Naive thymus-derived CD4-positive, alpha-beta T cell (primary cell): ENCODE measurements at regions not wholly inside any gene's neighbourhood (a gene's known extent, or its start where the extent isn't known, plus 50 kb on each side); places are given as distances from the start of the nearest gene placed in this dataset.
A peak's percentile ranks its signal among the peaks of the same experiment; 100 is the strongest.

Experiments used
- ATAC-seq: fragments of 150-1000 bp; cut with Tn5 transposase; 2 replicates; pipeline ENCODE4 v1.10.0; 2021; ENCODE audit warnings: mild to moderate bottlenecking, moderate library complexity
- CTCF ChIA-PET: fragments of 350-600 bp; sonication (Branson Sonifier 250); formaldehyde crosslinking; loops from one replicate; lab custom pipeline; 2021; ENCODE audit warnings: antibody characterized with exemption; lab: Charles Lee
- POLR2A ChIA-PET: fragments of 350-600 bp; sonication (Branson Sonifier 250); formaldehyde crosslinking; loops from one replicate; lab custom pipeline; 2021; ENCODE audit warnings: antibody characterized with exemption, inconsistent platforms; lab: Charles Lee
- DNase-seq, 9 donors: peaks; one replicate each; pipeline versions ENCODE4 v3.0.0 to v3.0.0-alpha.2; 2020 to 2022; ENCODE audit warnings: mixed read lengths in 1 of 9
- H3K27ac ChIP-seq: one replicate; pipeline ENCODE4 v1.7.0; 2013; ENCODE audit warnings: mild to moderate bottlenecking, low read depth, low read length, moderate library complexity
- H3K27me3 ChIP-seq, 2 donors: one replicate each; pipeline ENCODE4 v1.7.0; 2013; ENCODE audit warnings: low read length in 2 of 2, mild to moderate bottlenecking in 2 of 2, moderate library complexity in 2 of 2; ENCODE audit not compliant: control insufficient read depth in 2 of 2, insufficient read depth in 2 of 2
- H3K36me3 ChIP-seq, 3 experiments: 1 replicate in 2 of 3; 2 replicates in 1 of 3; pipeline ENCODE4 v1.7.0; 2013; ENCODE audit warnings: low read length in 3 of 3, mild to moderate bottlenecking in 3 of 3, moderate library complexity in 1 of 3; ENCODE audit not compliant: insufficient read depth in 3 of 3, control insufficient read depth in 2 of 3
- H3K4me1 ChIP-seq, 2 donors: one replicate each; pipeline ENCODE4 v1.7.0; 2013; ENCODE audit warnings: low read length in 2 of 2, mild to moderate bottlenecking in 2 of 2, moderate library complexity in 1 of 2; ENCODE audit not compliant: control insufficient read depth in 2 of 2, insufficient read depth in 2 of 2
- H3K4me3 ChIP-seq: 2 replicates; pipeline ENCODE4 v1.7.0; 2013; ENCODE audit warnings: mild to moderate bottlenecking, low read length
- H3K9me3 ChIP-seq, 3 experiments: 1 replicate in 2 of 3; 2 replicates in 1 of 3; pipeline ENCODE4 v1.7.0; 2013; ENCODE audit warnings: low read length in 3 of 3; ENCODE audit not compliant: control insufficient read depth in 2 of 3
- H3K27ac Mint-ChIP-seq, 9 donors: one replicate each; pipeline ENCODE4 v1.8.0; 2020 to 2022; ENCODE audit warnings: mixed read lengths in 9 of 9, mild to moderate bottlenecking in 8 of 9, moderate library complexity in 5 of 9, inconsistent platforms in 2 of 9
- H3K27me3 Mint-ChIP-seq, 5 donors: one replicate each; pipeline ENCODE4 v1.8.0; 2021 to 2022; ENCODE audit warnings: mixed read lengths in 5 of 5, mild to moderate bottlenecking in 1 of 5
- H3K36me3 Mint-ChIP-seq, 5 donors: one replicate each; pipeline ENCODE4 v1.8.0; 2020 to 2022; ENCODE audit warnings: mixed read lengths in 5 of 5, mild to moderate bottlenecking in 3 of 5, inconsistent platforms in 1 of 5
- H3K4me1 Mint-ChIP-seq, 7 donors: one replicate each; pipeline ENCODE4 v1.8.0; 2020 to 2022; ENCODE audit warnings: mixed read lengths in 7 of 7, mild to moderate bottlenecking in 3 of 7, inconsistent platforms in 1 of 7
- H3K4me3 Mint-ChIP-seq, 10 donors: one replicate each; pipeline ENCODE4 v1.8.0; 2020 to 2022; ENCODE audit warnings: mild to moderate bottlenecking in 10 of 10, mixed read lengths in 10 of 10, moderate library complexity in 6 of 10, inconsistent platforms in 2 of 10
- H3K9me3 Mint-ChIP-seq, 11 donors: one replicate each; pipeline ENCODE4 v1.8.0; 2020 to 2022; ENCODE audit warnings: mixed read lengths in 11 of 11, mild to moderate bottlenecking in 4 of 11, inconsistent platforms in 1 of 11, moderate library complexity in 1 of 11
- intact Hi-C, 2 donors: fragments of 100-400 bp; cut with micrococcal nuclease; formaldehyde crosslinking; loops; one replicate each; pipeline ENCODE4 v1.15.1; 2023

DNA sequence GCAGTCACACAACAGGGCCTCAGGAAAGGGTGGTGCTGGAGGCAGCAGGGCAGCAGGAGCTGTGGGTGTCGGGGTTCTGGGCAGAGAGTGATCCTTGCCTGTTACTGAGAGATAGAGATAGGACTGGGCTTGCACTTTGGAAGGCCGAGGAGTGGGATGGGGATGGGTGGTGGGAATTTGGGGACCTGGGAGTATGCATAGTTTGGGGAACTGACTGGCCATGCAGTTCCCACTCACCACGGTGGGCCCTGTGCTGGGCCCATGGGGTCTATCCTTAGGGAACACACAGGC is 192.5 kb upstream of the LINGO1 start:
- peaks cover 0 to 2% (median 0%) of the 10 kb centered on the region in 11 donors for H3K9me3 Mint-ChIP-seq
- DNase-seq: no peak
- Histone ChIP-seq H3K36me3 (no peaks in the 10 kb centered on the region), H3K4me1 (no peaks in the 10 kb centered on the region), H3K27me3 (no peaks in the 10 kb centered on the region), H3K9me3 (no peaks in the 10 kb centered on the region), H3K27ac (no peak overlapping the region), H3K4me3 (no peak overlapping the region)
- H3K4me3 Mint-ChIP-seq: no peak overlapping the region
- intact Hi-C loops: no loop called here
- ChIA-PET CTCF (no interaction called here), POLR2A (no interaction called here)
- no peak for ATAC-seq
- H3K27ac Mint-ChIP-seq: no peak overlapping the region
- H3K27me3 Mint-ChIP-seq: peaks cover 25 to 37% (median 28%) of the 10 kb centered on the region in 5 donors
- no peaks in the 10 kb centered on the region for H3K36me3 Mint-ChIP-seq
- peaks cover 0 to 10% (median 0%) of the 10 kb centered on the region in 7 donors for H3K4me1 Mint-ChIP-seq

DNA sequence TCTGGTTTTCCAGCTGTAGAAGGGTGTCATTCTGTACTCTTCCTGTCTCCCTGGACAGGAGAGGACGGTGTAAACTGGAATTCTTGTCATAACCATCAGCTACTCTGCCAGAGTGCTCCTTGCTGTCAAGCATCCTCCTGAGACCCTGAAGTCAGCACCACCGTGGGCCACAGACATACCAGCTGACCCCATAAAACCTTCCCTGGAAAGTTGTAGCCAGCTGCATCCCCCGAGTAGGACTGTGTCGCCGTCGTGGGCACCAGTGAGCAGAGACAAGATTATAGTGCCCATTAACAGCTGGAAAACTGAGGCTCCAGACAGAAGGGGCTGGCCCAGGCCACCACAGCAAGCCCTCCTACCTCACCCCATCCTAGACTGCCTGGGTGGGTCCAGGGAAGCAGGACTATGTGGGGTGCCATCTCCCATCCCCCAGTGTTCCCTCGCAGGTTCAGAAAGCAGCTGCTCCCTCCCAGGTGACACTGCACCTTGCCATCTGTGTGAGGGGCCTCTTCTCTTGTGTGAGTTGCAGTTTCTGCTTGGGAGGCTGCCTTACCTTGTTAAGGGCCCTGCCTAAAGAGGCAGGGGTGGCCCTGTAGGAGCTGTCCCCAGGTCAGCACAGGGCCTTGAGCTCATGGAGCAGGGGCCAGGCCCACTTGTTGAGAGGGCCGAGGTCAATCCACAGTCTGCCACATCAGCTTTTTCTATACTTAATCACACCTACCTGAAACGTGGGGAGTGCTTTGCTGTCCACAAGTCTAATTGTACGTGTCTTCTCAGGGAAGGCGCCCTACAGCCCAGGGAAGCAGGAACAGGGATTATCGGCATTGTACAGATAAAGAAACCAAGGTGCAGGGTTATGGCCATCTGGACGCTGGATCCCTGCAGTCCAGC is 191.9 kb upstream of the LINGO1 start:
- intact Hi-C loops: no loop called here

DNA sequence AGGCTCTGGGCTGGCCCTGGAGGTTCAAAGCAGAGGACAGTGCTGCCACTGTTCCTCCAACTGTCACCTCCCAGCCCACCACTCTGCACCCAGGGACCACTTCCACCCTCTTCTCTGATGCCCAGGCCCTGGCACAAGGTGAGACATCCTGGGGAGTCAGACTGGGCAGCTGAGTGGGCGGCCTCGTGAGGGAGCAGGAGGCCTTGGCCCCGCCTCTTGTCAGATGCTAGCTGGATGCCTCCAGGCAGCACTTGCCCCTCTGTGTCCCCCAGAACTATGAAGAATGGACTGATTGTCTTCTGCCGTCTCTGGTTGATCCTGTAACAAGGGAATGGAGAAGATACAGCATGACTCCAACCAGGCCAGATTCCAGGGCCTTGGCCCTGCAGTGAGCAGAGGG is 191.0 kb upstream of the LINGO1 start:
- H3K36me3 Mint-ChIP-seq: no peaks in the 10 kb centered on the region
- Histone ChIP-seq H3K9me3 (no peaks in the 10 kb centered on the region), H3K4me1 (no peaks in the 10 kb centered on the region), H3K27me3 (no peaks in the 10 kb centered on the region), H3K4me3 (no peak overlapping the region), H3K27ac (no peak overlapping the region), H3K36me3 (no peaks in the 10 kb centered on the region)
- H3K27me3 Mint-ChIP-seq: peaks cover 25 to 37% (median 28%) of the 10 kb centered on the region in 5 donors
- intact Hi-C loops: no loop called here
- H3K4me3 Mint-ChIP-seq: no peak overlapping the region
- H3K27ac Mint-ChIP-seq: peak overlapping the region in 1 of 9 donors; percentile 27
- no peak for DNase-seq
- ChIA-PET POLR2A (no interaction called here), CTCF (no interaction called here)
- H3K9me3 Mint-ChIP-seq: peaks cover 0 to 2% (median 0%) of the 10 kb centered on the region in 11 donors
- ATAC-seq: no peak
- peaks cover 0 to 10% (median 0%) of the 10 kb centered on the region in 7 donors for H3K4me1 Mint-ChIP-seq

More for the DNA sequence above, 191.9 kb upstream of the LINGO1 start:
- peaks cover 0 to 10% (median 0%) of the 10 kb centered on the region in 7 donors for H3K4me1 Mint-ChIP-seq
- ATAC-seq: no peak
- no peak overlapping the region for H3K4me3 Mint-ChIP-seq
- Histone ChIP-seq H3K4me3 (no peak overlapping the region), H3K36me3 (no peaks in the 10 kb centered on the region), H3K9me3 (no peaks in the 10 kb centered on the region), H3K4me1 (no peaks in the 10 kb centered on the region), H3K27ac (no peak overlapping the region), H3K27me3 (no peaks in the 10 kb centered on the region)
- H3K27ac Mint-ChIP-seq: no peak overlapping the region
- H3K9me3 Mint-ChIP-seq: peaks cover 0 to 2% (median 0%) of the 10 kb centered on the region in 11 donors
- CTCF ChIA-PET: interaction anchor here (0.7 kb wide), 1 partner anchor 14 kb away, joined by 3 read pairs; no protein-coding TSS in a partner anchor
- no peaks in the 10 kb centered on the region for H3K36me3 Mint-ChIP-seq
- POLR2A ChIA-PET: no interaction called here
- H3K27me3 Mint-ChIP-seq: peaks cover 25 to 37% (median 28%) of the 10 kb centered on the region in 5 donors
- no peak for DNase-seq

DNA sequence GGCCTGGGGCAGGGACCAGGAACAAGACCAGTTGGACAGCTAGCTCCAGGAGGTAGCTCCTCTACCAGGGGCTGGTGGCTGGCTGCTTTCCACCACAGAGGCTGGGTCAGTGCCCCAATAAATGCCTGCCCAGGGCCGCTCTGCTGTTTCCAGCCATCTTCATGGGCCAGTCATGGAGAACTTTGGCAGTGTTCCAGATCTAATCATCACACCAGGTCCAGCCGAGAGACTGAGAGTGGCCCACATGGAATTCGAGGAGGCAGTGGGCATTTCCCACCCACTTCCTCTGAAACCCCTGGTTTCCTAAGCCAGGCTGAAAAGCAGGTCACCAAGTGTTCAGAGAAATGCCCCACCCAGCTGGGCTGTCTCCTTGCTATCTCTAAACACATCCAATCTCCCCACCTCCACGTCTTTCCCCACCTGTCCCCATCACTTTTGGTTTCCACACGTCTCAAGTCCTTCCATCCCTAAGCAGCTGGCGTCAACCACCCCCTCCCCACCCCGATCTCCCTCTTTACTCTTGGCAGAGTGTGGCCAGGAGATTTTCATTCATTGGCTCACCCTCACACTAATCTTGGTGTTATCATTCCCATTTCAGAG is 190.0 kb upstream of the LINGO1 start:
- ChIA-PET POLR2A (no interaction called here), CTCF (no interaction called here)
- Histone ChIP-seq H3K27me3 (no peaks in the 10 kb centered on the region), H3K9me3 (no peaks in the 10 kb centered on the region), H3K36me3 (no peaks in the 10 kb centered on the region), H3K4me1 (no peaks in the 10 kb centered on the region), H3K4me3 (no peak overlapping the region), H3K27ac (no peak overlapping the region)
- ATAC-seq (no peak), DNase-seq (no peak)
- peaks cover 29 to 45% (median 36%) of the 10 kb centered on the region in 5 donors for H3K27me3 Mint-ChIP-seq
- H3K4me1 Mint-ChIP-seq: peaks cover 0 to 14% (median 3%) of the 10 kb centered on the region in 7 donors
- H3K9me3 Mint-ChIP-seq: peaks cover 0 to 2% (median 0%) of the 10 kb centered on the region in 11 donors
- no peak overlapping the region for H3K4me3 Mint-ChIP-seq
- no peak overlapping the region for H3K27ac Mint-ChIP-seq
- intact Hi-C loops: no loop called here
- no peaks in the 10 kb centered on the region for H3K36me3 Mint-ChIP-seq

DNA sequence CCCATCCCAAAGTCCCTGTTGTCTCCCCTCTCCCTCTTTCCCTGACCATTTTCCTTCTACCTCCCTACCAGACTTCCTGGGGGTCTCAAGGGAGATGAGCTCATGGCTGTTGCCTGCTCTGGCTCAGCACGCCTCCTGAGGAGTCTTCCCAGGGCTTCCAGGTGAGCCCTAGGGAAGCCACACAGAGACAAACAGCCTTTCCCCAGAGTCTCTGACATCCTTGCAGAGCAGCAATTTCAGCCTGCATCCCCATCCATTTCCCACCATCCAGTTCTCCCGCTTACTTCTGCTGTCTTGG is 189.2 kb upstream of the LINGO1 start:
- ATAC-seq: no peak
- Mint-ChIP-seq H3K27me3 (peaks cover 32 to 49% (median 43%) of the 10 kb centered on the region in 5 donors), H3K9me3 (peaks cover 0 to 2% (median 0%) of the 10 kb centered on the region in 11 donors), H3K4me1 (peaks cover 0 to 15% (median 4%) of the 10 kb centered on the region in 7 donors), H3K36me3 (no peaks in the 10 kb centered on the region), H3K4me3 (no peak overlapping the region), H3K27ac (no peak overlapping the region)
- no peaks in the 10 kb centered on the region for H3K9me3 ChIP-seq
- no peaks in the 10 kb centered on the region for H3K4me1 ChIP-seq
- no peaks in the 10 kb centered on the region for H3K27me3 ChIP-seq
- H3K27ac ChIP-seq: no peak overlapping the region
- intact Hi-C loops: loop anchor here in 1 of 2 donors (1.0 kb wide), 1 partner anchor 188 kb away; no protein-coding TSS in a partner anchor
- ChIA-PET CTCF (interaction anchor here (0.7 kb wide), 1 partner anchor 278 kb away, joined by 3 read pairs; no protein-coding TSS in a partner anchor), POLR2A (no interaction called here)
- H3K36me3 ChIP-seq: no peaks in the 10 kb centered on the region
- H3K4me3 ChIP-seq: no peak overlapping the region
- no peak for DNase-seq

DNA sequence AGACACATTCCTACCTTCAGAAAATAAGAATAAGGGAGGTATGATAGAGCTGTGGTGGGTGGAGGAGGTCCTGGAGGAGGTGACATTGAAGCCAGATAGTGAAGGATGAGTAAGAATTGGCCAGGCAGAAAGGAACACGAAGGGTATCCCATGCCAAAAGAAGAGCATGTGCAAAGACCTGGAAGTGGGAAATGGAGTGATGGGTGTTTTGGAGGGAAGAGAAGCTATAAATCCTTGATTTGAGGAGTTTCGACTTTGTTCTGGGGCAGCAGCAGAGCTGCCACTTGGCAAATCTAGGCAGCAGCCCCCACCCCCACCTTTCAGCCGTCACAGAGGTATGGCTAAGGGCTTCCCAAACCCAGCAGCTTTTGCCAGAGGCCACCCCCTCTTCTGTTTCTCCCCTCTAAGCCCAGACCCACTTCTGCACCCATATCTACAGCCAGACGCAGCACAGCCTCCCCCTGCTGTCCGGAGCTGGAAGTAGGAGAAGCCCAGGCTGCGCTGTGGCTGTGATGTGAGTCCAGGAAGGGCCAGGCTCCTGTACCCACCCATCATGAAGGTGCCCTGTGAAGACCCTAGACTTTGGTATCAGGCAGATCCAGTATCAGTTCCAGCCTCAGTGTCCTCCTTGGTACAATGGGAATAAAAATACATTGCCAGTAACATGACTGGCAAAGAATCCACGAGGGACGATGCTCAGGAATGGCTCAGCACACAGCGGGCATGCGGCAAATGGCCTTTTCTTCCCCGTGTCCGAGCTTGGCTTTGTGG is 188.7 kb upstream of the LINGO1 start:
- no peaks in the 10 kb centered on the region for H3K36me3 ChIP-seq
- peaks cover 0 to 15% (median 4%) of the 10 kb centered on the region in 7 donors for H3K4me1 Mint-ChIP-seq
- H3K9me3 ChIP-seq: no peaks in the 10 kb centered on the region
- POLR2A ChIA-PET: no interaction called here
- ATAC-seq (no peak), DNase-seq (peak in 2 of 9 donors; percentile 4 to 34)
- H3K27me3 Mint-ChIP-seq: peaks cover 37 to 54% (median 48%) of the 10 kb centered on the region in 5 donors
- intact Hi-C loops: loop anchor here in 1 of 2 donors (1.0 kb wide), 1 partner anchor 187 kb away; no protein-coding TSS in a partner anchor
- CTCF ChIA-PET: interaction anchor here (0.7 kb wide), 1 partner anchor 277 kb away, joined by 3 read pairs; no protein-coding TSS in a partner anchor
- H3K27ac Mint-ChIP-seq: no peak overlapping the region
- no peak overlapping the region for H3K4me3 ChIP-seq
- H3K36me3 Mint-ChIP-seq: no peaks in the 10 kb centered on the region
- peaks cover 0 to 2% (median 0%) of the 10 kb centered on the region in 11 donors for H3K9me3 Mint-ChIP-seq
- H3K4me3 Mint-ChIP-seq: peak overlapping the region in 2 of 10 donors; percentile 13 to 60
- no peak overlapping the region for H3K27ac ChIP-seq
- H3K27me3 ChIP-seq: no peaks in the 10 kb centered on the region
- no peaks in the 10 kb centered on the region for H3K4me1 ChIP-seq
